Body of pancreas (tissue), 4 donors: ENCODE measurements at regions not wholly inside any gene's neighbourhood (a gene's known extent, or its start where the extent isn't known, plus 50 kb on each side); places are given as distances from the start of the nearest gene placed in this dataset.

Experiments
- POLR2A ChIP-seq, 3 donors: fragments of 450-650 bp; IDR thresholded peaks; one replicate each; pipeline ENCODE4 v1.6.1; 2016; ENCODE audit warnings: antibody characterized with exemption in 3 of 3, mild to moderate bottlenecking in 2 of 3
- TF ChIP-seq, protein P1 (sequence below), 7 experiments: fragments of 450-650 bp in 4 of 7; fragments of 200-600 bp in 3 of 7; sonication (generic) in 3 of 7; IDR thresholded peaks; one replicate each; pipeline ENCODE4 v1.5.1; 2016 to 2019; ENCODE audit warnings: antibody characterized with exemption in 7 of 7

DNA sequence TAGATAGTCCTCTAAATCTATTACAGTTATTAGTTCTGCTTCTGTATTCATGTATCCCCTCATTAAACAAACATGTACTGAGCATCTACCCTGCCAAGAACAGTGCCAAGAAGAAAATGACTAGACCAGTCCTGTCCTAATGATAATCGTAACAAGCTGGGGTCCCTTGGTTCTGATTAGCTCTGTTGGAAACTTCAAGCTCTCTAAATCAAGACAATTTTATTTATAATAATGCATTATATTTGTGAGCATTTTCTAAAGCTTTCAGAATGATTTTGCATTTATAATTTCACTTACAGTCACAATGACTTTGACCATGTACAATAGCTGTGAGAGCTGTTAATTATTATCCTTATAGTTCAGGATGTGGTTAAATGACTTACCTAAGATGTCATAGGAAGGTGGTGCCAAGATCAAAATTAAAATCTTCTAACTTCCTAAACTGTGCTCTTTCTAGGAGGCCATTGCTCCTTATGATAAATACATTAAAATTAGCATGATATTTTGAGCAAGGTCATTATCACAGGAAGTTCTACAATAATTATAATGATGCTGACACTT lies 336.5 kb upstream of the SLC39A10 start:
- TF ChIP-seq, protein P1, sequence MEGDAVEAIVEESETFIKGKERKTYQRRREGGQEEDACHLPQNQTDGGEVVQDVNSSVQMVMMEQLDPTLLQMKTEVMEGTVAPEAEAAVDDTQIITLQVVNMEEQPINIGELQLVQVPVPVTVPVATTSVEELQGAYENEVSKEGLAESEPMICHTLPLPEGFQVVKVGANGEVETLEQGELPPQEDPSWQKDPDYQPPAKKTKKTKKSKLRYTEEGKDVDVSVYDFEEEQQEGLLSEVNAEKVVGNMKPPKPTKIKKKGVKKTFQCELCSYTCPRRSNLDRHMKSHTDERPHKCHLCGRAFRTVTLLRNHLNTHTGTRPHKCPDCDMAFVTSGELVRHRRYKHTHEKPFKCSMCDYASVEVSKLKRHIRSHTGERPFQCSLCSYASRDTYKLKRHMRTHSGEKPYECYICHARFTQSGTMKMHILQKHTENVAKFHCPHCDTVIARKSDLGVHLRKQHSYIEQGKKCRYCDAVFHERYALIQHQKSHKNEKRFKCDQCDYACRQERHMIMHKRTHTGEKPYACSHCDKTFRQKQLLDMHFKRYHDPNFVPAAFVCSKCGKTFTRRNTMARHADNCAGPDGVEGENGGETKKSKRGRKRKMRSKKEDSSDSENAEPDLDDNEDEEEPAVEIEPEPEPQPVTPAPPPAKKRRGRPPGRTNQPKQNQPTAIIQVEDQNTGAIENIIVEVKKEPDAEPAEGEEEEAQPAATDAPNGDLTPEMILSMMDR (IDR thresholded peaks at IDR 0.05), result no peak
- TF ChIP-seq POLR2A (IDR thresholded peaks at IDR 0.05), result no peak
